ENCODE measurements at regions not wholly inside any gene's neighbourhood (a gene's known extent, or its start where the extent isn't known, plus 50 kb on each side); places are given as distances from the start of the nearest gene placed in this dataset.
"Not testable (repeated sequence)": the region's sequence is repeated elsewhere in the genome, so short reads cannot be mapped to it uniquely, and the experiment has no call there.

- no peak for DNase-seq (ENCODE audit: low read depth in 2 of 2)
These were observed 98.6 kb downstream of the NAV1 start for GRCh38 chr1:201637282-201638079.

- no peak for DNase-seq (ENCODE audit: low read depth in 2 of 2)
These were observed 100.5 kb downstream of the NAV1 start for GRCh38 chr1:201639391-201639790.

- DNase-seq (ENCODE audit: low read depth in 2 of 2), result no peak
These were observed 100.9 kb downstream of the NAV1 start for GRCh38 chr1:201639826-201640225.

- DNase-seq (ENCODE audit: low read depth in 2 of 2), result no peak
These were observed 101.7 kb downstream of the NAV1 start for GRCh38 chr1:201640624-201641023.

- DNase-seq (ENCODE audit: low read depth in 2 of 2), result no peak
These were observed 102.8 kb downstream of the NAV1 start for GRCh38 chr1:201641524-201642253.

GRCh38 chr1:201643835-201644104 is 104.8 kb downstream of the NAV1 start:
- DNase-seq (ENCODE audit: low read depth in 2 of 2), result no peak

- no peak for DNase-seq (ENCODE audit: low read depth in 2 of 2)
These were observed 105.3 kb downstream of the NAV1 start for GRCh38 chr1:201644197-201644596.

GRCh38 chr1:201645000-201645399 is 106.1 kb downstream of the NAV1 start:
- not testable (repeated sequence) for DNase-seq (ENCODE audit: low read depth in 2 of 2)

GRCh38 chr1:201645956-201646355 is 107.0 kb downstream of the NAV1 start:
- no peak for DNase-seq (ENCODE audit: low read depth in 2 of 2)

- no peak for DNase-seq (ENCODE audit: low read depth in 2 of 2)
These were observed 107.6 kb downstream of the NAV1 start for GRCh38 chr1:201646411-201647022.

GRCh38 chr1:201647094-201647493 is 108.2 kb downstream of the NAV1 start:
- no peak for DNase-seq (ENCODE audit: low read depth in 2 of 2)

GRCh38 chr1:201647722-201648065 is 108.8 kb downstream of the NAV1 start:
- DNase-seq (ENCODE audit: low read depth in 2 of 2), result no peak

GRCh38 chr1:201648066-201648906 is 109.4 kb downstream of the NAV1 start:
- no peak for DNase-seq (ENCODE audit: low read depth in 2 of 2)

GRCh38 chr1:201648907-201649721 is 110.2 kb downstream of the NAV1 start:
- DNase-seq (ENCODE audit: low read depth in 2 of 2), result no peak

- DNase-seq (ENCODE audit: low read depth in 2 of 2), result no peak
These were observed 111.1 kb downstream of the NAV1 start for GRCh38 chr1:201649761-201650622.

GRCh38 chr1:201650623-201650933 is 111.7 kb downstream of the NAV1 start:
- no peak for DNase-seq (ENCODE audit: low read depth in 2 of 2)

GRCh38 chr1:201652181-201652580 is 113.3 kb downstream of the NAV1 start:
- DNase-seq (ENCODE audit: low read depth in 2 of 2), result no peak

- DNase-seq (ENCODE audit: low read depth in 2 of 2), result no peak
These were observed 114.3 kb downstream of the NAV1 start for GRCh38 chr1:201653233-201653632.

- no peak for DNase-seq (ENCODE audit: low read depth in 2 of 2)
These were observed 115.0 kb downstream of the NAV1 start for GRCh38 chr1:201653883-201654282.

GRCh38 chr1:201655243-201655642 is 116.3 kb downstream of the NAV1 start:
- DNase-seq (ENCODE audit: low read depth in 2 of 2), result no peak

- DNase-seq (ENCODE audit: low read depth in 2 of 2), result no peak
These were observed 117.0 kb downstream of the NAV1 start for GRCh38 chr1:201655910-201656309.
